ENCODE measurements at regions not wholly inside any gene's neighbourhood (a gene's known extent, or its start where the extent isn't known, plus 50 kb on each side); places are given as distances from the start of the nearest gene placed in this dataset.

- no peak for DNase-seq (ENCODE audit: low spot score)
Observed at GRCh38 chr2:107430006-107430405, 396.7 kb upstream of the RGPD4 start.

More at GRCh38 chr2:107430006-107430405, 396.7 kb upstream of the RGPD4 start:
- Mint-ChIP-seq H3K36me3 (peaks cover 11% of the 10 kb centered on the region), H3K9me3 (peaks cover 25% of the 10 kb centered on the region), H3K27ac (no peak overlapping the region), H3K4me1 (no peaks in the 10 kb centered on the region), H3K27me3 (ENCODE audit: low read depth) (no peaks in the 10 kb centered on the region), H3K4me3 (no peak overlapping the region)
- ATAC-seq: no peak
- CTCF ChIA-PET: no interaction called here
- TF ChIP-seq FOXP1 (CRISPR knock-in tag; IDR thresholded peaks at IDR 0.05; ENCODE audit: borderline replicate concordance): no peak
- TF ChIP-seq, protein P1, sequence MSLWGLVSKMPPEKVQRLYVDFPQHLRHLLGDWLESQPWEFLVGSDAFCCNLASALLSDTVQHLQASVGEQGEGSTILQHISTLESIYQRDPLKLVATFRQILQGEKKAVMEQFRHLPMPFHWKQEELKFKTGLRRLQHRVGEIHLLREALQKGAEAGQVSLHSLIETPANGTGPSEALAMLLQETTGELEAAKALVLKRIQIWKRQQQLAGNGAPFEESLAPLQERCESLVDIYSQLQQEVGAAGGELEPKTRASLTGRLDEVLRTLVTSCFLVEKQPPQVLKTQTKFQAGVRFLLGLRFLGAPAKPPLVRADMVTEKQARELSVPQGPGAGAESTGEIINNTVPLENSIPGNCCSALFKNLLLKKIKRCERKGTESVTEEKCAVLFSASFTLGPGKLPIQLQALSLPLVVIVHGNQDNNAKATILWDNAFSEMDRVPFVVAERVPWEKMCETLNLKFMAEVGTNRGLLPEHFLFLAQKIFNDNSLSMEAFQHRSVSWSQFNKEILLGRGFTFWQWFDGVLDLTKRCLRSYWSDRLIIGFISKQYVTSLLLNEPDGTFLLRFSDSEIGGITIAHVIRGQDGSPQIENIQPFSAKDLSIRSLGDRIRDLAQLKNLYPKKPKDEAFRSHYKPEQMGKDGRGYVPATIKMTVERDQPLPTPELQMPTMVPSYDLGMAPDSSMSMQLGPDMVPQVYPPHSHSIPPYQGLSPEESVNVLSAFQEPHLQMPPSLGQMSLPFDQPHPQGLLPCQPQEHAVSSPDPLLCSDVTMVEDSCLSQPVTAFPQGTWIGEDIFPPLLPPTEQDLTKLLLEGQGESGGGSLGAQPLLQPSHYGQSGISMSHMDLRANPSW (CRISPR knock-in tag; conservative IDR thresholded peaks at IDR 0.05; ENCODE audit: low read depth): no peak
- no peak for TF ChIP-seq SMAD3 (CRISPR knock-in tag; IDR thresholded peaks at IDR 0.05; ENCODE audit: borderline replicate concordance)
- no peak for TF ChIP-seq ZNF219 (CRISPR knock-in tag; IDR thresholded peaks at IDR 0.05; ENCODE audit: borderline replicate concordance)
- no peak for TF ChIP-seq EMX1 (CRISPR knock-in tag; IDR thresholded peaks at IDR 0.05)
- no peak for TF ChIP-seq JAZF1 (CRISPR knock-in tag; IDR thresholded peaks at IDR 0.05)
- TF ChIP-seq NFATC4 (CRISPR knock-in tag; IDR thresholded peaks at IDR 0.05): no peak
- no peak for TF ChIP-seq ZNF425 (CRISPR knock-in tag; conservative IDR thresholded peaks at IDR 0.05)
- TF ChIP-seq, protein P2, sequence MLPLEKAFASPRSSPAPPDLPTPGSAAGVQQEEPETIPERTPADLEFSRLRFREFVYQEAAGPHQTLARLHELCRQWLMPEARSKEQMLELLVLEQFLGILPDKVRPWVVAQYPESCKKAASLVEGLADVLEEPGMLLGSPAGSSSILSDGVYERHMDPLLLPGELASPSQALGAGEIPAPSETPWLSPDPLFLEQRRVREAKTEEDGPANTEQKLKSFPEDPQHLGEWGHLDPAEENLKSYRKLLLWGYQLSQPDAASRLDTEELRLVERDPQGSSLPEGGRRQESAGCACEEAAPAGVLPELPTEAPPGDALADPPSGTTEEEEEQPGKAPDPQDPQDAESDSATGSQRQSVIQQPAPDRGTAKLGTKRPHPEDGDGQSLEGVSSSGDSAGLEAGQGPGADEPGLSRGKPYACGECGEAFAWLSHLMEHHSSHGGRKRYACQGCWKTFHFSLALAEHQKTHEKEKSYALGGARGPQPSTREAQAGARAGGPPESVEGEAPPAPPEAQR (CRISPR knock-in tag; IDR thresholded peaks at IDR 0.05): no peak
- no peak for TF ChIP-seq HMGA2 (CRISPR knock-in tag; IDR thresholded peaks at IDR 0.05)
- TF ChIP-seq, protein P3, sequence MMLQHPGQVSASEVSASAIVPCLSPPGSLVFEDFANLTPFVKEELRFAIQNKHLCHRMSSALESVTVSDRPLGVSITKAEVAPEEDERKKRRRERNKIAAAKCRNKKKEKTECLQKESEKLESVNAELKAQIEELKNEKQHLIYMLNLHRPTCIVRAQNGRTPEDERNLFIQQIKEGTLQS (CRISPR knock-in tag; conservative IDR thresholded peaks at IDR 0.05): no peak
- TF ChIP-seq ATF6 (CRISPR knock-in tag; IDR thresholded peaks at IDR 0.05): no peak
- TF ChIP-seq RELA (CRISPR knock-in tag; IDR thresholded peaks at IDR 0.05; ENCODE audit: borderline replicate concordance): no peak
- TF ChIP-seq SOX15 (CRISPR knock-in tag; IDR thresholded peaks at IDR 0.05): no peak
- TF ChIP-seq TEAD4 (CRISPR knock-in tag; IDR thresholded peaks at IDR 0.05): no peak
- TF ChIP-seq FOXP4 (CRISPR knock-in tag; IDR thresholded peaks at IDR 0.05): no peak
- no peak for TF ChIP-seq ESRRA (CRISPR knock-in tag; IDR thresholded peaks at IDR 0.05; ENCODE audit: borderline replicate concordance)
- no peak for TF ChIP-seq NR1H2 (CRISPR knock-in tag; IDR thresholded peaks at IDR 0.05)
- no peak for TF ChIP-seq GTF2I (CRISPR knock-in tag; conservative IDR thresholded peaks at IDR 0.05)
- POLR2A ChIA-PET: no interaction called here
